ENCODE measurements at regions not wholly inside any gene's neighbourhood (a gene's known extent, or its start where the extent isn't known, plus 50 kb on each side); places are given as distances from the start of the nearest gene placed in this dataset.

DNA sequence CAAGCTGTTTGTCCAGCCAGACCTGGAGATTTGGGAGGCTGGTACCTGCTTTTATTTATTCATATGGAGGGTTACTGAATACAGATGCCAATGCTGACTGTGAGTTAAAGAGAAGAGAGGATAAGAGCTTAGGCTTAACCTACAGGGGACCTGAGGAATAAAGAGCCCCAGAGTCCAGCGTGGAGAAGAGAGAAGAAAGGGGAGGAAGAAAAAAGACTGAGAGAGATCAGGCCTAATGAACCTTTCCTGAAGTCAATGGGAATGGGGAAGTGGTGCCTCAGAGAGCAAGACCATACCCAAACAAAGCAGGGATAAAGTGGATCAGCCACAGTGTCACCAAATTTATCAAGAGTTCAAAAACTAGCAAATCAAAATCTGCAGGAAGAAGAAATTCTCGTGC, 348.6 kb upstream of the KCNH7 start:
- TF ChIP-seq, protein P1, sequence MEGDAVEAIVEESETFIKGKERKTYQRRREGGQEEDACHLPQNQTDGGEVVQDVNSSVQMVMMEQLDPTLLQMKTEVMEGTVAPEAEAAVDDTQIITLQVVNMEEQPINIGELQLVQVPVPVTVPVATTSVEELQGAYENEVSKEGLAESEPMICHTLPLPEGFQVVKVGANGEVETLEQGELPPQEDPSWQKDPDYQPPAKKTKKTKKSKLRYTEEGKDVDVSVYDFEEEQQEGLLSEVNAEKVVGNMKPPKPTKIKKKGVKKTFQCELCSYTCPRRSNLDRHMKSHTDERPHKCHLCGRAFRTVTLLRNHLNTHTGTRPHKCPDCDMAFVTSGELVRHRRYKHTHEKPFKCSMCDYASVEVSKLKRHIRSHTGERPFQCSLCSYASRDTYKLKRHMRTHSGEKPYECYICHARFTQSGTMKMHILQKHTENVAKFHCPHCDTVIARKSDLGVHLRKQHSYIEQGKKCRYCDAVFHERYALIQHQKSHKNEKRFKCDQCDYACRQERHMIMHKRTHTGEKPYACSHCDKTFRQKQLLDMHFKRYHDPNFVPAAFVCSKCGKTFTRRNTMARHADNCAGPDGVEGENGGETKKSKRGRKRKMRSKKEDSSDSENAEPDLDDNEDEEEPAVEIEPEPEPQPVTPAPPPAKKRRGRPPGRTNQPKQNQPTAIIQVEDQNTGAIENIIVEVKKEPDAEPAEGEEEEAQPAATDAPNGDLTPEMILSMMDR (IDR thresholded peaks at IDR 0.05) = no peak
- Histone ChIP-seq H3K4me3 (no peak overlapping the region), H3K27ac (no peak overlapping the region), H3K9me3 (no peaks in the 10 kb centered on the region), H3K36me3 (no peaks in the 10 kb centered on the region), H3K27me3 (no peaks in the 10 kb centered on the region), H3K4me1 (no peaks in the 10 kb centered on the region)
- intact Hi-C loops (cut with DNase I) = no loop called here
- DNase-seq (ENCODE audit: low spot score in 2 of 2) = no peak

DNA sequence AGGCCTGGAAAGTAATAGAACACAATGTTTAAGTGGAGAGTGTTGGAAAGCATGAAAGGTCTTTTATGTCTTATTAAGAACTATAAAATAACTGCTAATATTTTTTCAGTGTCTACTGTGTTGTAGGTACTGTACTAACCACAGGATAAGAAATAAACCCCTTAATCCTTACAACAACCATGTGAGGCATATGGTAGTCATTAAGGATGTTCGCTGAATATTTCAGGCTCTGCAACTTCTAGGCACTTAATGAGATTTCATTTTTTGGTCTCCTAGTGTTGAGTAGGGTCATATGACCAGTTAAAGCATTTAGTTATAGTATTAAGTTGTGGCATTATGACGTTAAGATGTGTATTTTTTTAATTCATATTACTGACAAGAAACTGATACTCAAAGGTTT, 346.6 kb upstream of the KCNH7 start:
- intact Hi-C loops (cut with DNase I) = no loop called here
- no peak for DNase-seq (ENCODE audit: low spot score in 2 of 2)
- H3K9me3 ChIP-seq = no peaks in the 10 kb centered on the region
- no peaks in the 10 kb centered on the region for H3K4me1 ChIP-seq
- no peaks in the 10 kb centered on the region for H3K27me3 ChIP-seq
- H3K27ac ChIP-seq = no peak overlapping the region
- TF ChIP-seq, protein P1 (IDR thresholded peaks at IDR 0.05) = no peak
- H3K4me3 ChIP-seq = no peak overlapping the region
- no peaks in the 10 kb centered on the region for H3K36me3 ChIP-seq

DNA sequence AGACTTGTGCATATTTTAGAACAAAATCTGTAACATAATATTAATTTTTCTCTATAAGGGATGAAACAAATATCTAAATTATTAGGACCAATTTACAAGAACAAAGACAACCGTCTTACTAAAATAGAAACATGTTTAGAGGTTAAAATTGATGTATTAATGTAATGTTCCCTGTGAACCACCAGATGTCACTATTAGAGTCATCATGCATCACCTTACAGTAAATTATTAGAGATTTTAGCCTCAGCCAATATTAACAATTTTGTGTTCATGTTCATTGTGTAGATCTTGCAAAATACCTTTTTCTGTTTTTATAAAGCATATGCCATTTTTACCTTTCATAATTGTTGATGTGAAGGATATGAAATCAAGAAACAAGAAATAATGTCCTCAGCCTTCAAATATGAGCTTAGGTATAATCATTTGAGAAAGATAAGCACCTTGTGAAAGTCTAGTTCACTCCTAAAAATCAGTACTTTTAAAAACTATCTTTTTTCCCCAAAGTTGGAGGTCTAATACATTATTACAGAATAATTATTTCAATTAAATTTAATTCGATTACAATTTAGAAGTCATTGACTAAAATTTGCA, 344.3 kb upstream of the KCNH7 start:
- DNase-seq (ENCODE audit: low spot score in 2 of 2) = no peak
- H3K36me3 ChIP-seq = no peaks in the 10 kb centered on the region
- TF ChIP-seq, protein P1 (IDR thresholded peaks at IDR 0.05) = peak in 2 of 3 experiments; percentile 36 to 49
- H3K9me3 ChIP-seq = no peaks in the 10 kb centered on the region
- no peaks in the 10 kb centered on the region for H3K27me3 ChIP-seq
- intact Hi-C loops (cut with DNase I) = loop anchor here (2.0 kb wide), 1 partner anchor 1296 kb away; no protein-coding TSS in a partner anchor
- H3K27ac ChIP-seq = no peak overlapping the region
- H3K4me1 ChIP-seq = no peaks in the 10 kb centered on the region
- no peak overlapping the region for H3K4me3 ChIP-seq

DNA sequence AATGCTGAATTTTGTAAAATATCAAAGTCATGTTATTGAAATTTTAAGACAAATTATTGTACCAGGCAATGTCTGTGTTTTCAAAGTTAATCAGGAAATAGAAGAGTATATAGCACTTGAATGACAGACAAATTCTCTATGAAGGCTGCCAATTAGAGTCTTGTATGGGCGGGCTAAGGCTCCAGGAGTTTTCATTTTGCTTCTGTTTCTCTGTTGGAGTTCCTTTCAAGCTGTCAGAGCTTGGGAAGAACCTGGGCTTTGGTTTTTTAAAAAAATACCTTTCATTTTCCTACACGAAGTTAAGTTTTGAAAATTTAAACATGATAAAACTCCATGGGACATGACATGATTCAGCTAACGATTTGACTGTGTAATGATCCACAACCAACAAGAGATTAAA, 339.0 kb upstream of the KCNH7 start:
- Histone ChIP-seq H3K27ac (no peak overlapping the region), H3K36me3 (no peaks in the 10 kb centered on the region), H3K4me3 (no peak overlapping the region), H3K4me1 (no peaks in the 10 kb centered on the region), H3K27me3 (no peaks in the 10 kb centered on the region), H3K9me3 (no peaks in the 10 kb centered on the region)
- intact Hi-C loops (cut with DNase I) = no loop called here
- no peak for DNase-seq (ENCODE audit: low spot score in 2 of 2)
- TF ChIP-seq, protein P1 (IDR thresholded peaks at IDR 0.05) = no peak

DNA sequence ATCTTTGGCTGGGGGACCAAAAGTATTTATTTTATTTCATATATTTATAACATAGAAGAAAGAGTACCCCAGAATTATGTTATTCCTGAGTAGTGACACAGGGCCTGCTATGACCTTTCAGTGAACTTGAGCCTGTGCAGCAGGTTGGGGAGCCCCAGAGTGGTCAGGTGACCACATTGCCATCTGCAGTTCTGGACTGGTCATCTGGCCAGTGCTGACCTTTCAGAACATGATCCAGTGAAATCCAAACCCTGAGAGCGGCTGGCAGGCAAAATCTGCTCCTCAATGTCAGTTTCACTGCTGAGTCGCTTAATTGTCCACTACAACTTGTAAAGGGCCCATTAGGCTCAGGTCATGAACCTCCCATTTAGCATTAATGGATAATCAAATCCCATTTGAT, 336.7 kb upstream of the KCNH7 start:
- TF ChIP-seq, protein P1 (IDR thresholded peaks at IDR 0.05) = no peak

DNA sequence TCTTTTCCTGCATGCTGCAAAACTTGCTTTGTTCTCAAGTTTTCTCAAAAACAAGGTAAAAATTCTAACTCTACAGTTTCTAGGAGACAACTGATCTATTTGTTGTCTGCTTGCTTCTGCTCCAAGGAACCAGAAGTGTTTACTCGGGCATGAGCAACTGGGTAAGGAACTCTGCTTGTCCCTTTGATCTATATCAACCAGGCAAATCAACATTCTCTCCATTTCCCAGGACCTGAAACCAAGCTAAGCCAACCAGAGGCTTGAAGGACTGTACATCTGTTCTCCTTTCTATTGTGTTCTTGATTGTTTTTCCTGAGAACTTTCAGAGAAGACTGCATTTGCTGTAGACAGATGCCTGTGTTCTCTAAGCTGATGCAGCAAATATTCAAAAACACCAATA, 335.0 kb upstream of the KCNH7 start:
- no peaks in the 10 kb centered on the region for H3K4me1 ChIP-seq
- H3K36me3 ChIP-seq = no peaks in the 10 kb centered on the region
- H3K27me3 ChIP-seq = no peaks in the 10 kb centered on the region
- TF ChIP-seq, protein P1 (IDR thresholded peaks at IDR 0.05) = no peak
- H3K4me3 ChIP-seq = no peak overlapping the region
- no peak for DNase-seq (ENCODE audit: low spot score in 2 of 2)
- intact Hi-C loops (cut with DNase I) = no loop called here
- no peak overlapping the region for H3K27ac ChIP-seq
- no peaks in the 10 kb centered on the region for H3K9me3 ChIP-seq

More for the DNA sequence above, 336.7 kb upstream of the KCNH7 start:
- Histone ChIP-seq H3K36me3 (no peaks in the 10 kb centered on the region), H3K4me3 (no peak overlapping the region), H3K27me3 (no peaks in the 10 kb centered on the region), H3K4me1 (no peaks in the 10 kb centered on the region), H3K9me3 (no peaks in the 10 kb centered on the region), H3K27ac (no peak overlapping the region)
- DNase-seq (ENCODE audit: low spot score in 2 of 2) = no peak
- intact Hi-C loops (cut with DNase I) = no loop called here

All from ascending aorta (tissue), 2 donors.